GM12865 (cell line): ENCODE measurements at regions not wholly inside any gene's neighbourhood (a gene's known extent, or its start where the extent isn't known, plus 50 kb on each side); places are given as distances from the start of the nearest gene placed in this dataset.

ENCODE experiments used
- DNase-seq: peaks from one replicate; pipeline ENCODE4 v3.0.0; 2010; ENCODE audit warnings: low read depth
- H3K4me3 ChIP-seq: 2 replicates; pipeline ENCODE4 v1.5.1; 2011; ENCODE audit warnings: mild to moderate bottlenecking, low read depth, low read length, control low read depth
- CTCF ChIP-seq: IDR thresholded peaks from 2 replicates; pipeline ENCODE4 v1.5.1; 2011; ENCODE audit warnings: low read length, control low read depth, low read depth, inconsistent platforms; ENCODE audit not compliant: insufficient read depth; ENCODE audit errors: missing control alignments

GRCh38 chr14:66041582-66041981, 444.6 kb upstream of the CCDC196 start:
- no peak for DNase-seq
- no peak overlapping the region for H3K4me3 ChIP-seq
- TF ChIP-seq CTCF = no peak

- H3K4me3 ChIP-seq = no peak overlapping the region
- DNase-seq = no peak
- no peak for TF ChIP-seq CTCF
These were observed 442.2 kb upstream of the CCDC196 start for GRCh38 chr14:66043921-66044320.

GRCh38 chr14:66045572-66046021, 440.6 kb upstream of the CCDC196 start:
- H3K4me3 ChIP-seq = no peak overlapping the region
- DNase-seq = no peak
- no peak for TF ChIP-seq CTCF

- TF ChIP-seq CTCF = no peak
- DNase-seq = no peak
- no peak overlapping the region for H3K4me3 ChIP-seq
These were observed 440.1 kb upstream of the CCDC196 start for GRCh38 chr14:66046035-66046434.

DNA sequence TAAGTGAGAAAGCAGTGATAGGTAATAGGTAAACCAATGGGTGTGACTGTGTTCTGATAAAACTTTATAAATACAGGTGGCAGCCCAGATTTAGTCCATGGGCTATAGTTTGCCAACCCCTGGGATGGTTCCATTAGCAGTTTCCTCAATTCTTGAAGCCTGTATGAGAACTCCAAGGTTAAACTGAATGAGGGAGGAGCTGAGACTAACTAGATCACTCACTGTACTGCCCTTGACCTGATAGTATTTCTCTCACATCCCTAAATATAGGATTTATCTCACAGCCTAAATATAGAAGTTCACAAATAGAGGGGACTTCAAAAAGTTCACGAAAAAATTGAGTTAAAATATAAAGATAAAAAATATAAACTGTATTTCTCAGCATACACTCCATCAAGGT, 439.6 kb upstream of the CCDC196 start:
- no peak for TF ChIP-seq CTCF
- DNase-seq = no peak
- no peak overlapping the region for H3K4me3 ChIP-seq

DNA sequence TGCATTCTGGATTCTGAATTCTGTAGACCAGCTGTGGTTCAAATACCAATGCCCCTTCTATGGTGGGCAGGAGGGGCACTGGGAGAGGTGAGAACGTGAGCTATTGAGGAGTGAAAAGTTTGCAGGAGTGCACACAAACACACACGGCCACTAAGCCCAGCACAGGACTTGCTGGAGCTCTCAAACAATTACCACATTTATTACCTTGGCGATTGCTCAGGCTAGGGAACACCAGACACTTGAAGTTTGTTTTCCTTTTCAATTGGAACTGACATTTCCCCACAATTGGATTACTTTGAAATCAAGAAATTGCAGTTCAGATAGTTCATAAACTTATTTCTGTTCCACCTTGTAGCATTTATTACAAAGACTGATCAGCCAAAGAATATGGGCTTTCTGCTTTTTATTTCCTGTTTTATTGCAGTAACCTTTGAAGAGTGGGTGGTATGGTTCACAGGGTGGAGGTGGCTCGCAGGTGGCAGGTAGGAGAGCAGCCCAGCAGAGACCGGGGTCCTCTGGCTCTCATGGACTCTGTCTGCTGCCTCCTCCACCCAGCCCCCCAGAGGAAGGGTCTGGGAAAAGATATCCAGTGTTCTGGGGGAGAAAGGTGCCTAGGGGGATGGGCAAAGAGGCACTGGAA, 429.8 kb upstream of the CCDC196 start:
- no peak for TF ChIP-seq CTCF
- H3K4me3 ChIP-seq = no peak overlapping the region

DNA sequence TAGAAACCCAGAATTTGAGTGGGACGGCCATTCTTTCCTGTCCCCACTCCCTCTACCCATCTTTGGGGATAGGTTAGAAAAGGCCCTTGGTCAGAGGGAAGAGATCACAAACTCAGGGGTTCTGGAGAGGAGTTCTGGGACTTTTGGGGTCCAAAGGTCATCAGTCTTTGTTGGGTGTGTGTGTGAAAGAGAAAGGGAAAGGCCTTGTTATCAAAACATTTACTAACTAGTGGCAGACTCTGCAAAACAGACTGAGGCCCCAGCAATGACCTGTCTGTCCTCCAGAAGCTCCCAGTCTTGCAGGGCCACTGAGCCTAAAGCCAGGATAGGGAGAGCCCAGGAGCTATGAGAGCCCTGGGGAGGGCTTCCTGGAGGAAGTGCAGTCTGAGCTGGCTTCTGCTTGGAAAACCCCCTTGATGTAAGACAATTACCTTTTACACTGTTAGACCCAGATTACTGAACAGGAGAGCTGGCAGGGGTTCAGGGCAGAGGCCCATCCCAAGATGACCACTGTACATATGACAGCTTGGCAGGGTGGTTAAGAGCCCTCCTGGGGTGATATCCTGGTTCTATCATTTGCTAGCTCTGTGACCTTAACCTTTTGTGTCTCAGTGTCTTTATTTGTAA, 429.1 kb upstream of the CCDC196 start:
- no peak for TF ChIP-seq CTCF
- no peak for DNase-seq

More for the DNA sequence above, 429.8 kb upstream of the CCDC196 start:
- no peak for DNase-seq

More for the DNA sequence above, 429.1 kb upstream of the CCDC196 start:
- no peak overlapping the region for H3K4me3 ChIP-seq
